ENCODE measurements at regions not wholly inside any gene's neighbourhood (a gene's known extent, or its start where the extent isn't known, plus 50 kb on each side); places are given as distances from the start of the nearest gene placed in this dataset.

GRCh38 chr5:58057324-58057723, 402.6 kb downstream of the PLK2 start:
- FAIRE-seq: no peak

GRCh38 chr5:58056546-58056945, 403.3 kb downstream of the PLK2 start:
- no peak for FAIRE-seq

- peak; percentile 72 for FAIRE-seq
Observed at GRCh38 chr5:58054018-58054417, 405.9 kb downstream of the PLK2 start.

- no peak for FAIRE-seq
Observed at GRCh38 chr5:58048954-58049353, 410.9 kb downstream of the PLK2 start.

- no peak for FAIRE-seq
Observed at GRCh38 chr5:58048185-58048925, 411.5 kb downstream of the PLK2 start.

- FAIRE-seq: no peak
Observed at GRCh38 chr5:58046371-58046770, 413.5 kb downstream of the PLK2 start.

GRCh38 chr5:58044166-58044565, 415.7 kb downstream of the PLK2 start:
- FAIRE-seq: no peak

- FAIRE-seq: no peak
Observed at GRCh38 chr5:58043032-58043945, 416.6 kb downstream of the PLK2 start.

GRCh38 chr5:58041884-58042283, 418.0 kb downstream of the PLK2 start:
- FAIRE-seq: no peak

GRCh38 chr5:58040846-58041245, 419.0 kb downstream of the PLK2 start:
- FAIRE-seq: no peak

- peak; percentile 13 for FAIRE-seq
Observed at GRCh38 chr5:58040044-58040443, 419.8 kb downstream of the PLK2 start.

- FAIRE-seq: no peak
Observed at GRCh38 chr5:58037899-58038298, 422.0 kb downstream of the PLK2 start.

GRCh38 chr5:58025809-58026208, 434.1 kb downstream of the PLK2 start:
- FAIRE-seq: no peak

- no peak for FAIRE-seq
Observed at GRCh38 chr5:58024151-58024550, 435.7 kb downstream of the PLK2 start.

- FAIRE-seq: no peak
Observed at GRCh38 chr5:58022055-58022454, 437.8 kb downstream of the PLK2 start.

GRCh38 chr5:58021466-58021865, 438.4 kb downstream of the PLK2 start:
- no peak for FAIRE-seq

GRCh38 chr5:58019614-58020013, 440.3 kb downstream of the PLK2 start:
- no peak for FAIRE-seq

GRCh38 chr5:58018016-58018415, 441.9 kb downstream of the PLK2 start:
- FAIRE-seq: no peak

- no peak for FAIRE-seq
Observed at GRCh38 chr5:58016877-58017276, 443.0 kb downstream of the PLK2 start.

- FAIRE-seq: no peak
Observed at GRCh38 chr5:58016358-58016757, 443.5 kb downstream of the PLK2 start.

- FAIRE-seq: no peak
Observed at GRCh38 chr5:58015175-58015574, 444.7 kb downstream of the PLK2 start.

GRCh38 chr5:58013542-58014258, 446.2 kb downstream of the PLK2 start:
- FAIRE-seq: peak; percentile 78

- peak; percentile 100 for FAIRE-seq
Observed at GRCh38 chr5:58012801-58013315, 447.0 kb downstream of the PLK2 start.
